Nephron (organoid): ENCODE measurements at regions not wholly inside any gene's neighbourhood (a gene's known extent, or its start where the extent isn't known, plus 50 kb on each side); places are given as distances from the start of the nearest gene placed in this dataset.

Source experiments
- H3K27ac Mint-ChIP-seq, 3 experiments: 2 replicates each; pipeline ENCODE4 v1.8.0; 2020; ENCODE audit warnings: mixed read lengths in 3 of 3, mild to moderate bottlenecking in 2 of 3, moderate library complexity in 1 of 3
- H3K27me3 Mint-ChIP-seq: 2 replicates; pipeline ENCODE4 v1.8.0; 2021; ENCODE audit warnings: low read depth, mild to moderate bottlenecking, moderate library complexity, mixed read lengths
- H3K36me3 Mint-ChIP-seq: 2 replicates; pipeline ENCODE4 v1.8.0; 2020; ENCODE audit warnings: low read depth, mixed read lengths
- H3K4me1 Mint-ChIP-seq: 2 replicates; pipeline ENCODE4 v1.8.0; 2020; ENCODE audit warnings: mixed read lengths
- H3K4me3 Mint-ChIP-seq, 3 experiments: 2 replicates each; pipeline ENCODE4 v1.8.0; 2020; ENCODE audit warnings: mild to moderate bottlenecking in 3 of 3, mixed read lengths in 3 of 3, moderate library complexity in 2 of 3
- H3K9me3 Mint-ChIP-seq: 2 replicates; pipeline ENCODE4 v1.8.0; 2020; ENCODE audit warnings: mixed read lengths
- CTCF ChIP-seq, 3 experiments: fragments of 200-600 bp; sonication (generic); IDR thresholded peaks; one replicate each; pipeline ENCODE4 v1.5.0; 2021; ENCODE audit warnings: antibody characterized with exemption in 3 of 3; ENCODE audit not compliant: unreplicated experiment in 3 of 3

- H3K27ac Mint-ChIP-seq = peak overlapping the region; percentile 80 to 90 (median 90)
- H3K4me3 Mint-ChIP-seq = peak overlapping the region in 2 of 3 experiments; percentile 24 to 26
- no peaks in the 10 kb centered on the region for H3K36me3 Mint-ChIP-seq
- no peaks in the 10 kb centered on the region for H3K27me3 Mint-ChIP-seq
- H3K4me1 Mint-ChIP-seq = peaks cover 50% of the 10 kb centered on the region
- H3K9me3 Mint-ChIP-seq = peaks cover 2% of the 10 kb centered on the region
- TF ChIP-seq CTCF (IDR thresholded peaks at IDR 0.05; ENCODE audit: unreplicated experiment in 3 of 3) = no peak
Measured at GRCh38 chr5:125057912-125058826, 311.7 kb upstream of the ZNF608 start.

- TF ChIP-seq CTCF (IDR thresholded peaks at IDR 0.05; ENCODE audit: unreplicated experiment in 3 of 3) = no peak
- H3K4me1 Mint-ChIP-seq = peaks cover 54% of the 10 kb centered on the region
- H3K4me3 Mint-ChIP-seq = no peak overlapping the region
- no peaks in the 10 kb centered on the region for H3K36me3 Mint-ChIP-seq
- H3K27ac Mint-ChIP-seq = peak overlapping the region; percentile 80 to 93 (median 90)
- no peaks in the 10 kb centered on the region for H3K27me3 Mint-ChIP-seq
- H3K9me3 Mint-ChIP-seq = peaks cover 2% of the 10 kb centered on the region
Measured at GRCh38 chr5:125059255-125060002, 313.0 kb upstream of the ZNF608 start.

- Mint-ChIP-seq H3K27ac (no peak overlapping the region), H3K27me3 (no peaks in the 10 kb centered on the region), H3K36me3 (no peaks in the 10 kb centered on the region), H3K4me1 (peaks cover 63% of the 10 kb centered on the region), H3K9me3 (peaks cover 2% of the 10 kb centered on the region), H3K4me3 (no peak overlapping the region)
- no peak for TF ChIP-seq CTCF (IDR thresholded peaks at IDR 0.05; ENCODE audit: unreplicated experiment in 3 of 3)
Measured at GRCh38 chr5:125061726-125062125, 315.3 kb upstream of the ZNF608 start.

GRCh38 chr5:125064621-125065438 is 318.4 kb upstream of the ZNF608 start:
- no peak for TF ChIP-seq CTCF (IDR thresholded peaks at IDR 0.05; ENCODE audit: unreplicated experiment in 3 of 3)
- no peaks in the 10 kb centered on the region for H3K36me3 Mint-ChIP-seq
- peak overlapping the region in 1 of 3 experiments; percentile 59 for H3K27ac Mint-ChIP-seq
- H3K9me3 Mint-ChIP-seq = no peaks in the 10 kb centered on the region
- no peaks in the 10 kb centered on the region for H3K27me3 Mint-ChIP-seq
- H3K4me3 Mint-ChIP-seq = no peak overlapping the region
- peaks cover 34% of the 10 kb centered on the region for H3K4me1 Mint-ChIP-seq

GRCh38 chr5:125065741-125066140 is 319.3 kb upstream of the ZNF608 start:
- Mint-ChIP-seq H3K4me3 (no peak overlapping the region), H3K27me3 (no peaks in the 10 kb centered on the region), H3K27ac (peak overlapping the region in 2 of 3 experiments; percentile 36 to 59), H3K4me1 (peaks cover 26% of the 10 kb centered on the region), H3K9me3 (peaks cover 5% of the 10 kb centered on the region), H3K36me3 (no peaks in the 10 kb centered on the region)
- no peak for TF ChIP-seq CTCF (IDR thresholded peaks at IDR 0.05; ENCODE audit: unreplicated experiment in 3 of 3)
